ENCODE measurements at regions not wholly inside any gene's neighbourhood (a gene's known extent, or its start where the extent isn't known, plus 50 kb on each side); places are given as distances from the start of the nearest gene placed in this dataset.

- BruUV-seq (replicated peaks) = no TSS peak
- Histone ChIP-seq H3K27ac (ENCODE audit: control insufficient read depth, insufficient read depth) (no peak overlapping the region), H3K79me2 (ENCODE audit: control insufficient read depth, insufficient read depth, low read length) (no peaks in the 10 kb centered on the region), H3K4me3 (no peak overlapping the region), H3K27me3 (replicated peaks in 1 of 2; ENCODE audit: control insufficient read depth in 2 of 2, insufficient read depth in 2 of 2, low read length in 1 of 2) (no peaks in the 10 kb centered on the region), H3K4me1 (ENCODE audit: control insufficient read depth, insufficient read depth, low read length) (no peaks in the 10 kb centered on the region), H3K4me2 (ENCODE audit: control insufficient read depth, insufficient read depth) (no peak overlapping the region), H2AFZ (ENCODE audit: control insufficient read depth, low read depth, low read length) (no peak overlapping the region), H3K9me3 (replicated peaks; ENCODE audit: control insufficient read depth, insufficient read depth, low read length) (no peaks in the 10 kb centered on the region; the same call in 2 of the 3 replicates), H3K36me3 (ENCODE audit: control insufficient read depth in 2 of 2, insufficient read depth in 2 of 2, low read length in 1 of 2) (no peaks in the 10 kb centered on the region), H3K9ac (ENCODE audit: control insufficient read depth, insufficient read depth, low read length) (no peak overlapping the region), H4K20me1 (ENCODE audit: control insufficient read depth, insufficient read depth) (no peaks in the 10 kb centered on the region)
- FAIRE-seq (no peak), DNase-seq (ENCODE audit: low read depth, low spot score) (no peak), ATAC-seq (no peak)
- ChIA-PET RAD21 (ENCODE audit: unreplicated experiment) (no interaction called here), POLR2A (no interaction called here), SMC1A (ENCODE audit: uncharacterized antibody, unreplicated experiment) (interaction anchor here (1.1 kb wide), 1 partner anchor 14 kb away, joined by 3 read pairs; no protein-coding TSS in a partner anchor), CTCF (no interaction called here)
- in situ Hi-C loops (cut with MboI) (no loop called here), intact Hi-C loops (cut with micrococcal nuclease; ENCODE audit: unreplicated experiment) (no loop called here)
- TF ChIP-seq JUNB (IDR thresholded peaks at IDR 0.05) (no peak), CREM (IDR thresholded peaks at IDR 0.05; ENCODE audit: low read depth) (no peak), SKIL (IDR thresholded peaks at IDR 0.05; ENCODE audit: low read depth, poor library complexity, severe bottlenecking) (no peak), BRCA1 (IDR thresholded peaks at IDR 0.05; ENCODE audit: low read depth, low read length) (no peak), SPI1 (IDR thresholded peaks at IDR 0.05; ENCODE audit: borderline replicate concordance, insufficient read depth, low read depth, low read length) (no peak), STAT3 (IDR thresholded peaks at IDR 0.05; ENCODE audit: low read depth, low read length) (no peak), YY1 (IDR thresholded peaks at IDR 0.05; ENCODE audit: low read depth, low read length) (no peak), SMC3 (IDR thresholded peaks at IDR 0.05; ENCODE audit: borderline replicate concordance, low read length) (no peak), PRDM15 (CRISPR knock-in tag; IDR thresholded peaks at IDR 0.05) (no peak), SREBF2 (IDR thresholded peaks at IDR 0.05; ENCODE audit: low read length) (no peak), MEF2B (IDR thresholded peaks at IDR 0.05; ENCODE audit: partially characterized antibody, poor library complexity, severe bottlenecking) (no peak), NR2C1 (IDR thresholded peaks at IDR 0.05) (no peak), RBBP5 (conservative IDR thresholded peaks at IDR 0.05) (no peak), BMI1 (IDR thresholded peaks at IDR 0.05; ENCODE audit: borderline replicate concordance) (no peak), CBX3 (IDR thresholded peaks at IDR 0.05; ENCODE audit: borderline replicate concordance, low read depth) (no peak), ZBTB33 (IDR thresholded peaks at IDR 0.05) (no peak)
- whole genome bisulfite sequencing (ENCODE audit: insufficient coverage, insufficient replicate concordance, low lambda C conversion rate, missing lambda C conversion rate) = 79% methylated on average over 4 of the region's 4 CpGs
Measured at GRCh38 chr12:67400742-67401141, 131.6 kb downstream of the CAND1 start.

Data from GM12878 (cell line).